ENCODE measurements at regions not wholly inside any gene's neighbourhood (a gene's known extent, or its start where the extent isn't known, plus 50 kb on each side); places are given as distances from the start of the nearest gene placed in this dataset.

DNA sequence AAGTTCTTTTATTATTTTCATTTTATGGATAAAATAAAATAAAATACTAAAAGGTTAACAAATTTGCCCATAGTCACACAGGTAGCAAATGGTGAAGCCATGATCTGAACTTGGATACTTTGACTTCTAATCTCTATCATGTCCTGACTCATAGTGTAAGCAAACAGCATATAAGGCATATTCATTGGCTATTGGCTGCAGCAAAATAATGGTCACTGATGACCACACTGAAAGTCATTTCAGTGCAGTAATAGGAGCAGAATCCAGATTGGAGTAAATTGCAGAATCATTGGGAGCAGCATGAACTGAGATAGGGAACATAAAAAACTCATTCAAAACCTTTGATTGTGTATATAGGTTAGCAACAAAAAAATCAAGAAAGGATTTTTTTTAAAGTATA, 262.9 kb downstream of the PLA2G4A start:
- TF ChIP-seq, protein P1, sequence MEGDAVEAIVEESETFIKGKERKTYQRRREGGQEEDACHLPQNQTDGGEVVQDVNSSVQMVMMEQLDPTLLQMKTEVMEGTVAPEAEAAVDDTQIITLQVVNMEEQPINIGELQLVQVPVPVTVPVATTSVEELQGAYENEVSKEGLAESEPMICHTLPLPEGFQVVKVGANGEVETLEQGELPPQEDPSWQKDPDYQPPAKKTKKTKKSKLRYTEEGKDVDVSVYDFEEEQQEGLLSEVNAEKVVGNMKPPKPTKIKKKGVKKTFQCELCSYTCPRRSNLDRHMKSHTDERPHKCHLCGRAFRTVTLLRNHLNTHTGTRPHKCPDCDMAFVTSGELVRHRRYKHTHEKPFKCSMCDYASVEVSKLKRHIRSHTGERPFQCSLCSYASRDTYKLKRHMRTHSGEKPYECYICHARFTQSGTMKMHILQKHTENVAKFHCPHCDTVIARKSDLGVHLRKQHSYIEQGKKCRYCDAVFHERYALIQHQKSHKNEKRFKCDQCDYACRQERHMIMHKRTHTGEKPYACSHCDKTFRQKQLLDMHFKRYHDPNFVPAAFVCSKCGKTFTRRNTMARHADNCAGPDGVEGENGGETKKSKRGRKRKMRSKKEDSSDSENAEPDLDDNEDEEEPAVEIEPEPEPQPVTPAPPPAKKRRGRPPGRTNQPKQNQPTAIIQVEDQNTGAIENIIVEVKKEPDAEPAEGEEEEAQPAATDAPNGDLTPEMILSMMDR (IDR thresholded peaks at IDR 0.05), result no peak
- TF ChIP-seq POLR2A (IDR thresholded peaks at IDR 0.05), result no peak
